GM18498 (cell line): ENCODE measurements at regions not wholly inside any gene's neighbourhood (a gene's known extent, or its start where the extent isn't known, plus 50 kb on each side); places are given as distances from the start of the nearest gene placed in this dataset.

ENCODE experiments used
- ATAC-seq: cut with Tn5 transposase; IDR thresholded peaks from one replicate; pipeline ENCODE4 v1.9.1; 2021; ENCODE audit warnings: mild to moderate bottlenecking, moderate library complexity; ENCODE audit not compliant: unreplicated experiment

DNA sequence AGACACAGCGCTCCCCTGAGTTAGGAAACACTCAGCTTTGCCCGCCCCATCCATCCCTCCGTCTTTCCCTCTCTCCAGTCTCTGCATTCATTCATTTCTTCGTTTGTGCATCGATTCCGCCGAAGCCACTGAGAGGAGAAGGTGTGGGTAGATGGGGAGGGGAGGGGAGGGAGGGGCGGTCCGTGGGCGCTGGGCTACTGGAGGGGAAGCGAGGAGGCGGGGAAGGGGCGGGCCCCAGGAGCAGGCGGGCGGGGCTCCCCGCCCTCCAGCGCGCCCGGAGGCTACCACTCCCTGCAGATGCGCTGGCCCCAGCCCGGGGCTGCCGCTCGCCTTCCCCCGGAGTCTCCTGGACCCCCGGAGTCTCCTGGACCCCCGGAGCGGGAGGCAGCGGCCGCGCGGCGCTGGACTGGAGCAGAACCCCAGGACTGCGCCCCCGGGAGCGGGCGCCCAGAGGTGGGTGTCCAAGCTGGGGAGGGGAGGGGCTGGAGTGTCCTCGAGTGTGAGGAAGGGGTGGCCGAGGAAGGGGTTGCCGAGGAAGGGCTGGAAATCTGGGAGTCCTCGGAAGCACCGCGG is 159.5 kb downstream of the C9orf152 start:
- ATAC-seq = peak; percentile 84

DNA sequence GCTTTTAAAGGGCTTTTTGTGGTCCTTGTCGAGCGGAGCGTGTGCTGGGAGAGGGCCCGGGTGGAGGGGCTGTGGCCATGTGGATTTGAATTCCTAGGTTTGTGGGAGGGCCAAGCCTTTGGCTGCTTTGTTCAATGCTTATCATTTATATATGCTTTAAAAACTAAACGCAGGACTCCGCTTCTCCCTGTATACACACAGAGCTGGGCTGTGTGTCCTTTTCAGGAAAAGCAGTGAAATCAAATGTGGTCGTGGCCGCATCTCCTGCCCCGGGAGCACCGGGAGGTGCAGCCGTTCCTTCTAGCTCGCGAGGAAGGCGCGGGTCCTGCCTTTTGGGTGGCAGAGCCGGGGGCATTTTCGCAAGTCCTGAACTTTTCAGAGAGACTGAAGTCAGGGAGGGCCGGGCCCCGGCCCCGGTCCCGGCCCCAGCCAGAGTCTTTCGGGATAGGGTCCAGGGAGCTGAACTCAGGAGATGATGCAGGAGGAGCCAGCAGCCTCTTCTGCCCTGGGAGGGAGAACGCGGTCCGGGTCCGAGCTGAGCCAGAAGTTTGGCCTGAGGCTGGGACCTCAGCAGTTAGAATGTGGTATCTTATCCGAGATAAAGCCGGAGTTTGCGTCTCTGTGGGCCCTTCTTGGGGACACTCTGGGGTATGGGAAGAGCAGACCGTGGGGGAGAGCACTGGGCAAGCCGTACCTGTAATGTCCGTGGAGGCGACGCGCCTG is 158.8 kb downstream of the C9orf152 start:
- peak; percentile 11 for ATAC-seq

DNA sequence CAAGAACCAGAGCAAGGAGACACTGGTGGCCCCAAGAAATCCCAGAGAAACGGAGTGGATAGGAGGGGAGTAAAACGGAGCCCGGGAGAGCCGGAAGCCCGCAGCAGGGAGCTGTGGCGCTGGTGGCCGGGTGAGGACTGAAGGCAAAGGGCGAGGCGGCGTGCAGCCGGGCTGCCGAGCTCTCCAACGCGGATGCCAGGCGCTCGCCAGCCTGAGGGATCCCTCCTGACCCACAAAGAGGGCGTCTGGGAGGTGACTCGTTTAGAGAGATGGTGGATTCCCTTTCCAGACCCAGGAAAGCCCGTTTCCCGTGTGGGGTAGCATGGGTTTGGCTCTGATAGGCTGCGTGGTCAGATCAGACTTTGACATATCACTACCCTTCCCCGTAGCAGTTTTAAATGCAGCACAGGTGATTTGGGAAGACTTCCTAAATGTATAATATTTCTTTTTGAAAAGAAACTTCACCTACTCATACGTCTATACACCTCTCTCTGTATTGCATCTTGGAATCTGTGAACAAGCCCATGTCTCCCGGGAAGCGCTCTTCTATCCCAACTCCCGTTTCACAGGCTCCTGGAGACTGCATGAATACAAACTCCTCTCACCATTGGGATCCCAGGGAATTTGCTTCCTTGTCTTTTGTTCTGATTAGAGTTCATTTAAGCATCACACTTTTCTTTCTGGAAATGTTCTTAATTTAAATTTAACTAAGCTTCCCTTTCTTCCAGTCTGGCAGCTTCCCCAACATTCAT is 158.1 kb downstream of the C9orf152 start:
- no peak for ATAC-seq

DNA sequence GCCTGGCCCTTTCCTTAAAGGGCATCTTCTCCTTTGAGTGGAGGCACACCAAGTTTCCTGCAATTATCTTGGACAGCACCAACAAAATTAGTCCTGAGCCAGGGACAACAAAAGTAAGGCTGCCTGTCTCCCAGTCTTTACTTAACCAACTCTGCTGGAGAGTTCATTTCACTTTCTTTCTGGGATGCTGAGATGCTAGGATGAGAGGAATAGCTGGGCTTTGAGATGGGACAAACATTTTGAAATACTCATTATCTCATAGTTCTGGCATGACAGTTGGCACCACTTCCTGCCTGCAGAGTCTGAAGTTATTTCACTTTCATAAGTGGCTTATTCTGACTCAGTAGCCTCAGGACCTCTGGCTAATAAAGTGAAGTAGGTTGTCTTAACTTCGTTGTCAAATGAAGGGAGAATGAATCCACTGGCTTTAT is 157.0 kb downstream of the C9orf152 start:
- ATAC-seq = peak; percentile 50

DNA sequence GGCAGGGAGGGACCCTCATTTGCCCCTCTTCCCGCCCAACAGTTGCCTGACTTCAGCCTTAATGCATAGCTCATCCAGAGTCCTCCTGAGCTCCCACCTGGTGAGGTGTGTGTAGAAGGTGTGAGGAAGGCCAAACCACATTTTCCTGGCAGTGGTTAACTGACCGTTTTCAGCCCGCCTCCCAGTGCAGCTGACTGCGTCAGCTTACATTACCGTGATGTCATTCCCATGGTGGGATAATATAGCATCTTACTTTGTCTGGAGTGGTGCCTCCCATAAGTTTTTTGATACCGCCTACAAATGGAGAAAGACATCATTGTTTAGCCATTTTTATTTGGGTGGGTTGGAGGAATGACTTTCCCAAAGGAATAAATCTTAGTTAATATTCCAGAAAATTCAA is 151.9 kb downstream of the C9orf152 start:
- ATAC-seq = no peak

DNA sequence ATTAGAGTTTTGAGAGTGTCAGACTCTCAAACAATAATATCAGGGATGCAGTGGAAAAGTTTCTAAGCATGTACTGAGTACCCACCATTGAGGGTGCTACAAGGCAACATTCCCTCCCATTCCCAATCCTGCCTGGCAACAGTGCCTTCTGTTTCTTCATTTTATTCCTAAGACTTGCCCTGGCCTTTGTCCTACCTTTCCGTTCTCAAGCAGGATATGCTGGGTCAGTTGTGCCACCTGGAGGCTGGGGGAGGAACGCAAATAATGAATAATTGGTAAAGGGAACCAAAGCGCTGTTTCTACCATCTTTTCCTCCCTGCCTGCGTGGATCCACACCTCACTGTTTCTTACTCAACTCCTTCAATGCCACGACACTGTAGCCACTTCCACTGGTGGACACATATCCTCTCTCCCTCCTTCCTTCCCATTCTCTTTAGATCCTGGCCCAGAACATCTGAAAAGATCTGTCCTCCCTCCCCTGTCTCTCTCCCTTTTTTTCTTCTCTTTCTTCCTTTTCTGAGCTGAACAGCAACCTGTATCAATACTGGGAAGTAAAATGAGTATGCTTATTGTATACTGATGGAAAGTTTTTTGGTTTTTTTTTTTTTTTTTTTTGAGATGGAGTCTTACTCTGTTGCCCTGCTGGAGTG is 149.5 kb downstream of the C9orf152 start:
- no peak for ATAC-seq

DNA sequence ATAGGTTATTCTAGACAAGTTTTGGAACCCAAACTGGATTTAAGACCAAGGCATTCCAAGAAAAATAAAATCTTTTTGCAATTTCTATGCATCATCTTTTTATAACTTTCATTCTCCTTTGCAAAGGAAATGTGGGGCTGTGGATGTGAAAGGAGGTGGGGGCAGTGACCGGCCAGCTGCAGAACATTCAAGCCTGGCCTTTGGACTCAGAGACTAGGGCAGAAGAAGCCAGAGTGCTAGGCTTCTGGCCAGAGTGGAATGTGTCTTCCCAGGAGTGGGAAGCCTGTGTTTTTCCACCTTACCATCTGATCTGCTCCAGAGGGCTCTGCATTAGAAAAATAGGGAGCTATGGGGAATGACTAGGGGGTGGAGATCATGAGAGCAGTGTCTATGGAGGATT is 148.5 kb downstream of the C9orf152 start:
- ATAC-seq = no peak

DNA sequence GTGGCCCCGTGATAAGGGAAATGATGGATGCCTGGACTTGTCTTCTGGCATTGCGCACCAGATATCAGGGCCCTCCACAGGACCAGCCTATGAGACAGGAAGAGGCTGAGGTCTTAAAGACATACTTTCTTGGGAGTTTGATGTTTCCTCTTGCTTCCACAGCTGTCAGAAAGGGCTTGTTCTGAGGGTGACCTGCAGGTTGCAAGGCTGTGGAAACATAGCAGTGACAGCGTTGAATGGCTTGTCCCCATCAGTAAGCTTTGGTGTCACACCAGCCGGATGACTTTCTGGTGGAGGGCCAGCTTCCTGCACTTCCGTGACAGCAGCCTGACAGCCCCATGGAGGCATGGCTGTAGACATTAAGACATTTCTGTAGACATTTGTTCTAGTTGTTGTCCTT is 143.2 kb downstream of the C9orf152 start:
- peak; percentile 18 for ATAC-seq

DNA sequence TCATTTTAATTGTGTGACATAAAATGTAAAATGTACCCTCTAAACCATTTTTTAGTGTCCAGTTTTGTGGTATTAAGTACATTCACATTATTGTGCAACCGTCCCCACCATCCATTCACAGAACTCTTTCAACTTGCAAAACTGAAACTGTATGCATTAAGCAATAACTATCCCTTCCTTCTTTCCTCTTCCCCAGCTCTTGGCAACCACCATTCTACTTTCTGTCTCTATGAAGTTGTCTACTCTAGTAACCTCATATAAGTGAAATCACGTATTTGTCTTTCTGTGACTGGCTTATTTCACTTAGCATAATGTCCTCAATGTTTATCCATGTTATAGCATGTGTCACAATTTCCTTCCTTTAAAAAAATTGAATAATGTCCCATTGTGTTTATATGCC is 142.4 kb downstream of the C9orf152 start:
- peak; percentile 82 for ATAC-seq

DNA sequence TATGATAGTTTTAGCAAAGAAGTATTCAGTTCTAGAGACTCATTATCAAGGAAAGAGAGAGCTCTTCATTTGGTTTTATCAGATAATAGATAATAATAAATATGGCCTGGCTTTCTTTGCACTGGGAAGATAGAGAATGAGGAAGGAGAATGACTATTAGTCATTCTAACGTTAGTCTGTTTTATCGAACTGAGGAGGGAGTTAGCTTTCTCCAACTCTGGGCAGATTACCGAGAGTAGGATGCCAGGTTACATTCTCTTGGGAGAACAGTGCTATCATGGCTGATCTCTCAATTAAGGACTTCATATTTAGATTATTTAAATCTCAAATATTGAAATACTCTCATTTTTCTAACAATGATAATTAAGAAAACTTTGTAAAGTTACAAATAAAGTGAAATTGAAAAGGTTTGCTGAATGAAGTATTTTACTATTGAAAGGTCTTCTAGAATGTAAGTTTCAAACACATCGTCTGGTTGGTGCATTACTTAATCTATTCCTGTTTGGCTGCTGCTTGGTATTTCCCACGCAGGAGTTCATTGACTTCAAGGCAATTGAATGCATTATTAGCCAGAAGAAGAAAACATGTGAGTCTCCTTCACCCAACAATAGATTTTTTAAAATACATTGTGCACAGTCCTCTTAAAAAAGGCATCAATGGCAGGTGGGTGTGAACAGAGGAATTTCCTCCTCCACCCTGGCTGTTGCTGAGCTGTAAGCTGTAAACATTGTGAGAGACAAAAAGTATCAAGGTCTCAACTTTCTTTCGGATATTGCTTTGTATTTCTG is 140.8 kb downstream of the C9orf152 start:
- ATAC-seq = no peak

DNA sequence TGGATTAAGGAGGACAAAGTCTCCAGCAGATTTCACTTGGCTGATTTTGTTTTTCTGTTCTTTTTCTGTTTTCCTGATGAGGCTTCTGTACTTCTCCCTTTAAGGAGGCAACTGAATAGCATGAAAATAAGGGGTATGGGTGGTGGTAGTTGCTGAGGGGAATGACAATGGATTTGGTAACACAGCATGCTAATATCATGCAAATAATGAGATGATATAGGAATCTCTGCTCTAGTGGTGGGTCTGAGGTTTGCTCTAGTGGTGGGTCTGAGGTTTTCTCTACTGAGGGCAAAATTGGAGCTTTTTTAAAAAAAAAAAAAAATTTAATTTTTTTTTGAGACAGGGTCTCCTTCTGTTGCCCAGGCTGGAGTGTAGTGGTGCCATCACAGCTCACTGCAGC is 139.7 kb downstream of the C9orf152 start:
- ATAC-seq = no peak

DNA sequence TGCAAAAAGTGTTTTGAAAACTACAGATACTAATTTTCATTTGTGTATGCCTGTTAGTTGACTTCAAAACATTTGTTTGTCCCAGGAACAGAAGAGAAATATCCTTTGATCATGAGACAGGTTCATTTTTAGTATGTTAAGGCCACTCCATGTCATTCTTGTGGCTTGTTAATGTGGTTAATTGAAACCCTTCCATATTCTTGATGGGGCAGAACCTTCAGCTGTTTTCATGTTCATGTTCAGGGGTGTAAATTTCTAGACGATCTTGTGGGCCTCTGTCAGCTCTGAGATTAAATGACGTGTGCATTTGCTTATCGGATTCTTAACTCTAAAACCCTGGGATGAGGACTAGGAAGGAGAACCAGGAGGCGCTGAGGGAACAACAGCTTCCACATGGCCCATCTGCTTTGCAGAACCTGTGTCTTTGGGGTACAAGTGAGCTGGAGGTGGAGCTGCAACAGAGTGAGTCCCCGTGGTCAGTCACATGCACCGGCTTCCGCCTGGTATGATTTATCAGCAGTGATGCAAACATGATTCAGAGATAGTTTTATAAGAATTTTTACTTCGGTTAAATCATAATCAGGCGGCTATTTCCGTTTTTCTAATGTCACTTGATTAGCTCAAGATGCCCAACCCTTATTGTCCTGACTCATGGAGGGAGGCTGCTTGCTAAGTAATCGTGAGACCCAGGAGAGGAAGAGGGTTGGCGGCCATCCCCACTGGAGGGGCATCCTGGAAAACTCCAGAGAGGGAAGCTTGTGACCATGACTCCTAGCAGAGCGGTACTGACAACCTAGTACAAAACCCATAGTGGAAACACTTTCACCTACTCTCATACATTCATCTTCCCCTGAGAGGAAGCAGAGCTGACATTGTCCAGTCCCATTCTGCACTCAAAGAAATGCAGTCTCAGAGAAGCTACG is 138.4 kb downstream of the C9orf152 start:
- no peak for ATAC-seq

DNA sequence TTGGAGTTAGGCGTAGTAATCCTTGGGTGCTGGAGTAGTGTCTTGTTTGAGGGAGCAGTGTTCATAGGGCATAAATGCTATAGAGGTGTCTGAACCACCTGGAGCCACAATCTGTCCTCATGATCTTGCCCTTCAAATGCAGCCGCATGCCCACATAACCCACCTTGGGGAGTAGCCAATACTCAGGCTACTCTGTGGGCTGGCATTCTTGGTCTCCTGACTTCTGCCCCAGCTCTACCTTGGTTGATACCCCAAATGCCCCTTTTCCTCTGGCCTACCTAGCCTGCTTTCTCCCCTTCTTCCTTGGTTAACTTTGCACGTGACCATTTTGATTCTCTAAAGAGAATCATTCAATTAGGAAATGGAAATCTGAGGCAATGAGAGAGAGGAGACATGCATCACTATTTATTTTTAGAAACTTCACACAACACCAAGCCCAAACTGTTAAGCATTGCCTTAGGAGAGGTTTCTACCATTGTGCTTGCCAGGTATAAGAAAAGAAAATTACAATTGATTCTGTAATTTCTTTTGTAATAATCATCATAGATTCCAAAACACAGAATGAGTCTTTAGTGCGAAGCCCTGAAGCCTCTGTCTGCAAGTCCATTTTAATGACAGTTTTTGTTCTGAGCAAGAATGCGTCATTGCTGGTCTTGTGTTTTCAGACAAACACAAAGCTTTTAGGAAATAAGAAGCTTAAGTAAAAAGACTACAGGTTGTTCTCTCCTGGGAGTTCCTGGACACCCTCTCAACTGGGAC is 135.2 kb downstream of the C9orf152 start:
- ATAC-seq = no peak

DNA sequence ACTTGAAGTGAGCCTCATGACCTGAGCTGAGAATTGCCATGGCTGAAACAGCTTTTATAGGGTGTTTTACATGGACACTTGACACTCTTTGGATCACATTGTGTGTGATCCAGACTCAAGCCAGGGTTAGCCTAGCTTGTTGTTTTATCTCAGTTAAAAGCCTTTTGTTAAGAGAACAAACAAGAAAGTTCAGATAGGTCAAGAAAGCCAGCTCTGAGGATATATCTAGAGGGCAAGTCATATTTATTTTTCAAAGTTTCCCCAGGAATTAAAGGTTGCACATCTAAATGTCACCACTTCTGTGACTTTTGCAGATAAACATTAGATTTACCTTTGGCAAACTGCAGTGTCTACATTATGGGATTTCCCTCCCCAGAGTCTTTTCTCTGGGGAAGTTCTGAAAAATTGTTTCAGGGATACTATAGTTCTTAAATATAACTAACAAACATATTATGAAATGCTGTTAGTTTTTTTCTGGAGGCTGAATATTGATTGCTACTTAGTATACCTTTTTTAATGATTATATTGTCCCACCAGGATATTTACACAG is 134.5 kb downstream of the C9orf152 start:
- no peak for ATAC-seq

DNA sequence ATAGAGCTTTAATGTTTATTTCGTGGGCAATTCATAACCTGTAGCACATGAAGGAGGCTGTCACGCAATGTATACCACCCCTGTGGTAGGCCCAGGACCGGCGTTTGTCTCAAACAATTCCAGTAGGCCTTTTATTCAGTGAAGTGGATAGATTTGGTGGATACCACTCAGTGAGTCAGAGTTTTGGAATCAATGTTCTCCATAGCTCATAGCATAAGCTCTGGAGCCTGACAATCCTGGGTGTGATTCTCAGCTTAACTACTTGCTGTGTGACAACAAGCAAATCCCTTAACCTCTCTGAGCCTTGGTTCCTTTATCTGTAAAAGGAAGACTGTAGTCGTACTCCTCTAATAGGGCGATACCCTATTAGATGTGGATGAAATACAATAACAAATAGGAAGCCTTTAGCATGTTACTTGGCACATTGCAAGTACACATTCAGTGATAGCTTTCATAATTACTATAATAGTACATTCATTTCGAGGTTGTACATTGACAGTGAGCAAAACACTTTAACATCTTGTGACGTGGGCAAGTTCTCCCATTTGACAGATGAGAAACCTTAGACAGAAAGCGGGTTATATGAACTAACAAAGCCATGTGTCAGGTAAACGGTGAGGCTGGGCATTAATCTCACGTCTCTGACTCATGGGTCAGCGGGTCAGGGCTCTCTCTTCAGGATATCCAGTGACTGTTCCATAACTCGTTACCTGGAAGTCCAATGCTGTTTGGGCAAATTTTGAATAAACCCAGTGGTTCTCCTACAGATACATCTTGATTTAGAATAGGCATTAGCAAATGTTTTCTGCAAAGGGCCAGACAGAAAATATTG is 130.8 kb downstream of the C9orf152 start:
- ATAC-seq = no peak

DNA sequence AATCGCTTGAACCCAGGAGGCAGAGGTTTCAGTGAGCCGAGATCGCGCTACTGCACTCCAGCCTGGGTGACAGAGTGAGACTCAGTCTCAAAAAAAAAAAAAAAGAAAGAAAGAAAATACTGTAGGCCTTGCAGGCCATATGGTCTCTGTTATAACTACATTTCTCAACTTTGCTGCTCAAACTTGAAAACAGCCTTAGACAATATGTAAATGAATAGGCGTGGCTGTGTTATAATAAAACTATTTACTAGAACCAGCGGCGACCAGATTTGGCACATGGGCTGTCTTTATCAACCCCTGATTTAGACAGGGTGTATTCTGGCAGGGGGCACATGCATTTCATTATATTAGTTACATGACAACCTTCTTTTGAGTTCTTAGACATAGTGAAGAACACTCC is 130.0 kb downstream of the C9orf152 start:
- no peak for ATAC-seq

DNA sequence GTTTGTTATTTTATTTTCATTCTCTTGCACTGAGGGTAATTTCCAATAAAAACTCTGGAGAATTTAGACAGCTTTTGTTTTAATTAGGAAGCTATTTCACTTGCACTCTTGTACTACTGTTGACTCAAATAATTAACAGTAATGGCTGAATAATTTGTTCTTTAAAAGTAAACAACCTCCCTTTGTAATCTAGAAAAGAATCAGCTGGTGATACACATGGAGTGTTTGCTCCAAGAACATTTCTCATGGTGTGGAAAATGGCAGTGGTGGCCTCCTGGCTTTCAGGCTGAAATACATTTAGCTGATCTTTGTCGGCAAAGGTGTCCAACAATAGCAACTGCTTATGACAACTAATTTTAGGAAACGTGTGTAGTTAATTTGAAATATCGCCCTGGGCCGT is 129.4 kb downstream of the C9orf152 start:
- ATAC-seq = no peak

DNA sequence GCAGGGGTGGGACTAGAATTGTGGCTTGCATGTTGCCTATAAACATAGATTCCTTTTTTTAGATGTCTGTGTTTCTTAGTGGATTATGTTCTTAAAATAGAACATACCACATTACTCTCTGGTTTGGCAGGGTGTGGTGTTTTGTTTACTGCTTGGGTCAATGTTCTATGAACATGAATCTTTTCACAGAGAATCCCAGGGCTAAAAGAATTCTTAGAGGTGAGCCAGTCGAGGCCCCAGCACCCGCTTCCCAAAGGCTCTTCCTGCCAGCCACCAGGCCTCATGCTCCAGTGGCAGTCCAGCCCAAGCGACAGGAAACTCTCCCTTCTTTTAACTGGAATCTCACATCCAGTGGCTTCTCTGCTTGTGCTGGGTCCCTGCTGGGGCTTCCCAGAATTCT is 126.6 kb downstream of the C9orf152 start:
- ATAC-seq = no peak
